ENCODE measurements at regions not wholly inside any gene's neighbourhood (a gene's known extent, or its start where the extent isn't known, plus 50 kb on each side); places are given as distances from the start of the nearest gene placed in this dataset.

GRCh38 chr5:152337484-152337883 lies 67.6 kb downstream of the NMUR2 start:
- DNase-seq, result no peak

GRCh38 chr5:152335461-152335860 lies 69.6 kb downstream of the NMUR2 start:
- DNase-seq, result no peak

GRCh38 chr5:152332716-152333460 lies 72.2 kb downstream of the NMUR2 start:
- no peak for DNase-seq

- DNase-seq, result no peak
Measured at GRCh38 chr5:152331718-152332117, 73.4 kb downstream of the NMUR2 start.

GRCh38 chr5:152331006-152331405 lies 74.1 kb downstream of the NMUR2 start:
- no peak for DNase-seq

GRCh38 chr5:152329761-152330283 lies 75.3 kb downstream of the NMUR2 start:
- no peak for DNase-seq

GRCh38 chr5:152329207-152329606 lies 75.9 kb downstream of the NMUR2 start:
- no peak for DNase-seq

- no peak for DNase-seq
Measured at GRCh38 chr5:152315942-152316341, 89.1 kb downstream of the NMUR2 start.

GRCh38 chr5:152314196-152314829 lies 90.8 kb downstream of the NMUR2 start:
- no peak for DNase-seq

GRCh38 chr5:152309926-152310450 lies 95.1 kb downstream of the NMUR2 start:
- no peak for DNase-seq

GRCh38 chr5:152306386-152306785 lies 98.7 kb downstream of the NMUR2 start:
- no peak for DNase-seq

GRCh38 chr5:152305525-152305924 lies 99.6 kb downstream of the NMUR2 start:
- DNase-seq, result no peak

- no peak for DNase-seq
Measured at GRCh38 chr5:152303841-152304240, 101.2 kb downstream of the NMUR2 start.

GRCh38 chr5:152297866-152298265 lies 107.2 kb downstream of the NMUR2 start:
- no peak for DNase-seq

- DNase-seq, result no peak
Measured at GRCh38 chr5:152293189-152293588, 111.9 kb downstream of the NMUR2 start.

GRCh38 chr5:152290181-152290580 lies 114.9 kb downstream of the NMUR2 start:
- no peak for DNase-seq

GRCh38 chr5:152288917-152289595 lies 116.0 kb downstream of the NMUR2 start:
- DNase-seq, result no peak

- DNase-seq, result no peak
Measured at GRCh38 chr5:152288499-152288898, 116.6 kb downstream of the NMUR2 start.

GRCh38 chr5:152285764-152286163 lies 119.3 kb downstream of the NMUR2 start:
- no peak for DNase-seq

GRCh38 chr5:152282331-152282730 lies 122.7 kb downstream of the NMUR2 start:
- no peak for DNase-seq

- DNase-seq, result no peak
Measured at GRCh38 chr5:152277936-152278335, 127.1 kb downstream of the NMUR2 start.

GRCh38 chr5:152274224-152274623 lies 130.9 kb downstream of the NMUR2 start:
- DNase-seq, result no peak

- DNase-seq, result no peak
Measured at GRCh38 chr5:152271420-152271819, 133.7 kb downstream of the NMUR2 start.

GRCh38 chr5:152270096-152270495 lies 135.0 kb downstream of the NMUR2 start:
- DNase-seq, result no peak
